IPS-15b (cell line): ENCODE measurements at regions not wholly inside any gene's neighbourhood (a gene's known extent, or its start where the extent isn't known, plus 50 kb on each side); places are given as distances from the start of the nearest gene placed in this dataset.

Experiments
- H3K27me3 ChIP-seq: one replicate; pipeline ENCODE4 v1.6.1; 2013; ENCODE audit warnings: low read length; ENCODE audit not compliant: control insufficient read depth, insufficient read depth
- H3K36me3 ChIP-seq: one replicate; pipeline ENCODE4 v1.6.1; 2013; ENCODE audit warnings: low read length; ENCODE audit not compliant: control insufficient read depth, insufficient read depth
- H3K4me1 ChIP-seq: one replicate; pipeline ENCODE4 v1.6.1; 2013; ENCODE audit warnings: mild to moderate bottlenecking, low read length; ENCODE audit not compliant: control insufficient read depth, insufficient read depth
- H3K4me3 ChIP-seq: one replicate; pipeline ENCODE4 v1.5.1; 2013; ENCODE audit warnings: low read depth, low read length
- H3K9ac ChIP-seq: one replicate; pipeline ENCODE4 v1.6.1; 2013; ENCODE audit warnings: low read depth, mild to moderate bottlenecking, low read length
- H3K9me3 ChIP-seq: one replicate; pipeline ENCODE4 v1.6.1; 2013; ENCODE audit warnings: mild to moderate bottlenecking, low read length; ENCODE audit not compliant: control insufficient read depth, insufficient read depth

GRCh38 chr17:74024871-74025531 lies 178.5 kb upstream of the RPL38 start:
- H3K4me1 ChIP-seq, result no peaks in the 10 kb centered on the region
- H3K4me3 ChIP-seq, result no peak overlapping the region
- H3K27me3 ChIP-seq, result no peaks in the 10 kb centered on the region
- no peaks in the 10 kb centered on the region for H3K36me3 ChIP-seq
- H3K9me3 ChIP-seq, result no peaks in the 10 kb centered on the region
- no peak overlapping the region for H3K9ac ChIP-seq

GRCh38 chr17:74027444-74027843 lies 176.0 kb upstream of the RPL38 start:
- Histone ChIP-seq H3K36me3 (no peaks in the 10 kb centered on the region), H3K9ac (no peak overlapping the region), H3K4me3 (no peak overlapping the region), H3K9me3 (no peaks in the 10 kb centered on the region), H3K4me1 (no peaks in the 10 kb centered on the region), H3K27me3 (no peaks in the 10 kb centered on the region)

- Histone ChIP-seq H3K36me3 (no peaks in the 10 kb centered on the region), H3K4me1 (no peaks in the 10 kb centered on the region), H3K9me3 (no peaks in the 10 kb centered on the region), H3K27me3 (no peaks in the 10 kb centered on the region), H3K9ac (no peak overlapping the region), H3K4me3 (no peak overlapping the region)
Observed at GRCh38 chr17:74028354-74029116, 174.9 kb upstream of the RPL38 start.

- Histone ChIP-seq H3K9me3 (no peaks in the 10 kb centered on the region), H3K27me3 (no peaks in the 10 kb centered on the region), H3K9ac (no peak overlapping the region), H3K4me1 (no peaks in the 10 kb centered on the region), H3K4me3 (no peak overlapping the region), H3K36me3 (no peaks in the 10 kb centered on the region)
Observed at GRCh38 chr17:74031316-74032090, 172.0 kb upstream of the RPL38 start.

GRCh38 chr17:74032222-74032621 lies 171.3 kb upstream of the RPL38 start:
- Histone ChIP-seq H3K27me3 (no peaks in the 10 kb centered on the region), H3K4me1 (no peaks in the 10 kb centered on the region), H3K36me3 (no peaks in the 10 kb centered on the region), H3K9ac (no peak overlapping the region), H3K9me3 (no peaks in the 10 kb centered on the region), H3K4me3 (no peak overlapping the region)

GRCh38 chr17:74037320-74037719 lies 166.2 kb upstream of the RPL38 start:
- Histone ChIP-seq H3K4me3 (no peak overlapping the region), H3K36me3 (no peaks in the 10 kb centered on the region), H3K9ac (no peak overlapping the region), H3K9me3 (no peaks in the 10 kb centered on the region), H3K27me3 (no peaks in the 10 kb centered on the region), H3K4me1 (no peaks in the 10 kb centered on the region)

GRCh38 chr17:74040291-74040690 lies 163.2 kb upstream of the RPL38 start:
- no peaks in the 10 kb centered on the region for H3K36me3 ChIP-seq
- no peaks in the 10 kb centered on the region for H3K4me1 ChIP-seq
- H3K9me3 ChIP-seq, result no peaks in the 10 kb centered on the region
- H3K4me3 ChIP-seq, result no peak overlapping the region
- H3K9ac ChIP-seq, result no peak overlapping the region
- no peaks in the 10 kb centered on the region for H3K27me3 ChIP-seq

- Histone ChIP-seq H3K4me3 (no peak overlapping the region), H3K4me1 (no peaks in the 10 kb centered on the region), H3K9ac (no peak overlapping the region), H3K9me3 (no peaks in the 10 kb centered on the region), H3K36me3 (no peaks in the 10 kb centered on the region), H3K27me3 (no peaks in the 10 kb centered on the region)
Observed at GRCh38 chr17:74040729-74041128, 162.7 kb upstream of the RPL38 start.

GRCh38 chr17:74041869-74042640 lies 161.4 kb upstream of the RPL38 start:
- no peaks in the 10 kb centered on the region for H3K4me1 ChIP-seq
- no peaks in the 10 kb centered on the region for H3K36me3 ChIP-seq
- no peaks in the 10 kb centered on the region for H3K9me3 ChIP-seq
- no peak overlapping the region for H3K4me3 ChIP-seq
- no peaks in the 10 kb centered on the region for H3K27me3 ChIP-seq
- H3K9ac ChIP-seq, result no peak overlapping the region

- Histone ChIP-seq H3K9ac (no peak overlapping the region), H3K4me1 (no peaks in the 10 kb centered on the region), H3K36me3 (no peaks in the 10 kb centered on the region), H3K27me3 (no peaks in the 10 kb centered on the region), H3K4me3 (no peak overlapping the region), H3K9me3 (no peaks in the 10 kb centered on the region)
Observed at GRCh38 chr17:74042744-74043486, 160.6 kb upstream of the RPL38 start.

- Histone ChIP-seq H3K4me1 (no peaks in the 10 kb centered on the region), H3K4me3 (no peak overlapping the region)
Observed at GRCh38 chr17:74043976-74044375, 159.5 kb upstream of the RPL38 start.

More at GRCh38 chr17:74043976-74044375, 159.5 kb upstream of the RPL38 start:
- Histone ChIP-seq H3K27me3 (no peaks in the 10 kb centered on the region), H3K36me3 (no peaks in the 10 kb centered on the region), H3K9ac (no peak overlapping the region), H3K9me3 (no peaks in the 10 kb centered on the region)
